HepG2 (cell line): ENCODE measurements at regions not wholly inside any gene's neighbourhood (a gene's known extent, or its start where the extent isn't known, plus 50 kb on each side); places are given as distances from the start of the nearest gene placed in this dataset.

Experiments used
- ATAC-seq: fragments of 200-7000 bp; cut with Tn5 transposase; 3 replicates; pipeline ENCODE4 v1.9.1; 2020; ENCODE audit warnings: mild to moderate bottlenecking, moderate library complexity
- BruUV-seq: library from RNA; stranded (reverse); fragments of 400-500 nt; replicated peaks from 2 replicates; lab custom pipeline; 2021; lab: Mats Ljungman, UMichigan
- CTCF ChIA-PET: fragments of 300-600 bp; formaldehyde crosslinking; extraction: SDS; loops from one replicate; lab custom pipeline; 2021; ENCODE audit warnings: low total read pairs, inconsistent platforms, low intra/inter-chr PET ratio; lab: Yijun Ruan, JAX
- POLR2A ChIA-PET: fragments of 350-600 bp; sonication (Branson Sonifier 250); formaldehyde crosslinking; loops from one replicate; lab custom pipeline; 2020; ENCODE audit warnings: antibody characterized with exemption, inconsistent platforms; lab: Yijun Ruan, JAX
- DNase-seq: peaks from one replicate; pipeline ENCODE4 v3.0.0-alpha.2; 2015; ENCODE audit warnings: low spot score
- FAIRE-seq: peaks from 3 replicates; lab custom pipeline; 2011; peaks lifted over from hg19 to GRCh38; lab: Jason Lieb, UNC
- H2AFZ ChIP-seq: one replicate; pipeline ENCODE4 v1.6.1; 2011; ENCODE audit warnings: low read length, inconsistent platforms
- H3K27ac ChIP-seq: fragments of 300-600 bp; 3 replicates; pipeline ENCODE4 v1.8.0; 2011; ENCODE audit warnings: mixed run types, mild to moderate bottlenecking, mixed read lengths, low read length, inconsistent platforms; ENCODE audit not compliant: insufficient read depth; ENCODE audit errors: extremely low read length
- H3K27me3 ChIP-seq, 2 experiments: fragments of 200-600 bp in 1 of 2; 2 replicates in 1 of 2; 3 replicates in 1 of 2; pipeline versions ENCODE4 v1.6.0 to v1.8.0; 2011; ENCODE audit warnings: low read length in 2 of 2, mild to moderate bottlenecking in 2 of 2, moderate library complexity in 2 of 2, inconsistent platforms in 1 of 2; ENCODE audit not compliant: insufficient read depth in 2 of 2, control insufficient read depth in 1 of 2
- H3K36me3 ChIP-seq, 2 experiments: fragments of 200-600 bp in 1 of 2; replicated peaks in 1 of 2; 2 replicates in 1 of 2; 3 replicates in 1 of 2; pipeline versions ENCODE4 v1.5.1 to v1.8.0; 2011; ENCODE audit warnings: low read length in 2 of 2, inconsistent platforms in 1 of 2; ENCODE audit not compliant: insufficient read depth in 2 of 2, control insufficient read depth in 1 of 2
- H3K4me1 ChIP-seq: 2 replicates; pipeline ENCODE4 v1.5.1; 2012; ENCODE audit warnings: low read length, inconsistent platforms; ENCODE audit not compliant: insufficient read depth
- H3K4me2 ChIP-seq: 2 replicates; pipeline ENCODE4 v1.6.0; 2011; ENCODE audit warnings: low read depth, low read length, inconsistent platforms
- H3K4me3 ChIP-seq, 3 experiments: fragments of 200-600 bp in 1 of 3; sonication (generic), shearing (Covaris generic) in 1 of 3; replicated peaks in 1 of 3; 2 replicates each; pipeline ENCODE4 v1.5.1; 2011 to 2016; ENCODE audit warnings: low read length in 3 of 3, inconsistent platforms in 2 of 3, low read depth in 2 of 3, mild to moderate bottlenecking in 2 of 3, control low read depth in 1 of 3, mixed read lengths in 1 of 3; ENCODE audit not compliant: insufficient read depth in 1 of 3
- H3K79me2 ChIP-seq: one replicate; pipeline ENCODE4 v1.6.1; 2011; ENCODE audit warnings: low read length, inconsistent platforms; ENCODE audit not compliant: insufficient read depth
- H3K9ac ChIP-seq: 2 replicates; pipeline ENCODE4 v1.6.0; 2011; ENCODE audit warnings: mild to moderate bottlenecking, low read depth, low read length, inconsistent platforms; ENCODE audit not compliant: insufficient read depth
- H3K9me3 ChIP-seq: 2 replicates; pipeline ENCODE4 v1.5.1; 2012; ENCODE audit warnings: mild to moderate bottlenecking, low read length
- H4K20me1 ChIP-seq: 2 replicates; pipeline ENCODE4 v1.6.0; 2011; ENCODE audit warnings: inconsistent platforms, mild to moderate bottlenecking, low read length, moderate library complexity; ENCODE audit not compliant: insufficient read depth
- ARID3A ChIP-seq: IDR thresholded peaks from 2 replicates; pipeline ENCODE4 v1.6.1; 2012; ENCODE audit warnings: low read depth, low read length, improper control_type of control experiment
- GABPA ChIP-seq, 2 experiments: IDR thresholded peaks; 2 replicates each; pipeline ENCODE4 v1.6.1; 2011 to 2016; ENCODE audit warnings: low read depth in 2 of 2, low read length in 1 of 2, missing biosample characterization in 1 of 2, missing genetic modification characterization in 1 of 2
- RFX1 ChIP-seq: fragments of 450-650 bp; IDR thresholded peaks from 2 replicates; pipeline ENCODE4 v1.6.1; 2017
- ZNF180 ChIP-seq: sonication (generic); formaldehyde crosslinking; IDR thresholded peaks from 2 replicates; pipeline ENCODE4 v1.4.0; 2020; ENCODE audit warnings: low read depth, missing genetic modification reagents, borderline replicate concordance
- ZNF275 ChIP-seq: sonication (generic); formaldehyde crosslinking; IDR thresholded peaks from 2 replicates; pipeline ENCODE4 v1.8.0; 2022; ENCODE audit warnings: missing genetic modification reagents, mild to moderate bottlenecking, inconsistent platforms, borderline replicate concordance
- ZNF318 ChIP-seq: sonication (generic); formaldehyde crosslinking; IDR thresholded peaks from 2 replicates; pipeline ENCODE4 v1.4.0; 2020; ENCODE audit warnings: mild to moderate bottlenecking, missing genetic modification reagents
- ZNF564 ChIP-seq: sonication (generic); formaldehyde crosslinking; IDR thresholded peaks from 2 replicates; pipeline ENCODE4 v1.8.1; 2023; ENCODE audit warnings: mild to moderate bottlenecking, missing genetic modification reagents
- ZNF570 ChIP-seq: sonication (generic); formaldehyde crosslinking; IDR thresholded peaks from 2 replicates; pipeline ENCODE4 v1.4.0; 2020; ENCODE audit warnings: mild to moderate bottlenecking, missing genetic modification reagents, borderline replicate concordance
- ZNF674 ChIP-seq: sonication (generic); formaldehyde crosslinking; IDR thresholded peaks from 2 replicates; pipeline ENCODE4 v1.5.0; 2020; ENCODE audit warnings: low read depth, mild to moderate bottlenecking, missing genetic modification reagents
- ZNF75D ChIP-seq: sonication (generic); formaldehyde crosslinking; IDR thresholded peaks from 2 replicates; pipeline ENCODE4 v1.8.1; 2023; ENCODE audit warnings: missing genetic modification reagents, mild to moderate bottlenecking, borderline replicate concordance
- ZNF777 ChIP-seq: sonication (generic); formaldehyde crosslinking; IDR thresholded peaks from 2 replicates; pipeline ENCODE4 v1.4.0; 2020; ENCODE audit warnings: missing genetic modification reagents
- ZNF878 ChIP-seq: sonication (generic); formaldehyde crosslinking; IDR thresholded peaks from 2 replicates; pipeline ENCODE4 v1.8.1; 2023; ENCODE audit warnings: mild to moderate bottlenecking, missing genetic modification reagents, moderate library complexity
- ZNF879 ChIP-seq: sonication (generic); formaldehyde crosslinking; IDR thresholded peaks from 2 replicates; pipeline ENCODE4 v1.8.1; 2023; ENCODE audit warnings: missing genetic modification reagents
- WGBS: methylation state at CpG from one replicate; pipeline ENCODE4 v1.1.6; 2017; ENCODE audit warnings: low lambda C conversion rate; 5-methylcytosine and 5-hydroxymethylcytosine counted together
- in situ Hi-C: cut with HindIII; loops from 2 replicates; pipeline ENCODE4 v1.10.0; 2017; ENCODE audit warnings: low pct_unique_long_range_greater_than_20kb; ENCODE audit not compliant: extremely low pct_ligation_motif_present
- intact Hi-C: fragments of 100-400 bp; cut with micrococcal nuclease; formaldehyde crosslinking; loops from one replicate; pipeline ENCODE4 v1.10.0; 2022; ENCODE audit not compliant: unreplicated experiment

GRCh38 chr9:129351642-129352145 lies 173.6 kb upstream of the IER5L start:
- Histone ChIP-seq H3K4me3 (no peak overlapping the region), H3K27me3 (peaks cover 4 to 13% of the 10 kb centered on the region in 2 experiments; a peak in 2 of 5 replicates), H4K20me1 (no peaks in the 10 kb centered on the region), H3K36me3 (no peaks in the 10 kb centered on the region), H2AFZ (no peak overlapping the region), H3K9me3 (peaks cover 13% of the 10 kb centered on the region), H3K79me2 (no peaks in the 10 kb centered on the region), H3K27ac (no peak overlapping the region), H3K9ac (no peak overlapping the region), H3K4me1 (peaks cover 38% of the 10 kb centered on the region), H3K4me2 (no peak overlapping the region)
- FAIRE-seq, result no peak
- WGBS, result 54% methylated on average over 19 of the region's 19 CpGs
- intact Hi-C loops (no loop called here), in situ Hi-C loops (no loop called here)
- BruUV-seq, result no TSS peak
- ATAC-seq, result no peak
- POLR2A ChIA-PET, result no interaction called here
- CTCF ChIA-PET, result no interaction called here
- DNase-seq, result no peak
- TF ChIP-seq ZNF570 (CRISPR knock-in tag), result no peak
- no peak for TF ChIP-seq ZNF275 (CRISPR knock-in tag)
- no peak for TF ChIP-seq ZNF564 (CRISPR knock-in tag)
- no peak for TF ChIP-seq ZNF878 (CRISPR knock-in tag)
- no peak for TF ChIP-seq ZNF879
- no peak for TF ChIP-seq ZNF180 (CRISPR knock-in tag)
- TF ChIP-seq RFX1, result no peak
- no peak for TF ChIP-seq ZNF318 (CRISPR knock-in tag)
- TF ChIP-seq ARID3A, result no peak
- no peak for TF ChIP-seq GABPA (IDR thresholded peaks at IDR 0.05; ENCODE audit: low read depth, low read length)
- no peak for TF ChIP-seq GABPA (CRISPR knock-in tag; IDR thresholded peaks at IDR 0.05; ENCODE audit: low read depth)
- TF ChIP-seq ZNF777 (CRISPR knock-in tag), result no peak
- no peak for TF ChIP-seq ZNF75D
- TF ChIP-seq ZNF674 (CRISPR knock-in tag), result no peak
